Stomach (tissue), 4 donors: ENCODE measurements at regions not wholly inside any gene's neighbourhood (a gene's known extent, or its start where the extent isn't known, plus 50 kb on each side); places are given as distances from the start of the nearest gene placed in this dataset.

ENCODE experiments used
- EP300 ChIP-seq: sonication (generic); formaldehyde crosslinking; IDR thresholded peaks from one replicate; pipeline ENCODE4 v1.6.1; 2017; ENCODE audit warnings: antibody characterized with exemption
- POLR2A ChIP-seq, 4 donors: fragments of 450-650 bp; IDR thresholded peaks; one replicate each; pipeline ENCODE4 v1.6.1; 2016; ENCODE audit warnings: antibody characterized with exemption in 4 of 4, control low read depth in 2 of 4, mild to moderate bottlenecking in 1 of 4, moderate library complexity in 1 of 4
- POLR2AphosphoS5 ChIP-seq, 3 donors: sonication (generic); formaldehyde crosslinking; IDR thresholded peaks; one replicate each; pipeline ENCODE4 v1.6.1; 2016; ENCODE audit warnings: antibody characterized with exemption in 3 of 3
- TF ChIP-seq, protein P1 (sequence below), 7 experiments: fragments of 450-650 bp in 4 of 7; fragments of 200-600 bp in 3 of 7; sonication (generic) in 3 of 7; IDR thresholded peaks; one replicate each; pipeline ENCODE4 v1.5.1; 2016 to 2019; ENCODE audit warnings: antibody characterized with exemption in 7 of 7, control low read depth in 2 of 7, mild to moderate bottlenecking in 1 of 7

DNA sequence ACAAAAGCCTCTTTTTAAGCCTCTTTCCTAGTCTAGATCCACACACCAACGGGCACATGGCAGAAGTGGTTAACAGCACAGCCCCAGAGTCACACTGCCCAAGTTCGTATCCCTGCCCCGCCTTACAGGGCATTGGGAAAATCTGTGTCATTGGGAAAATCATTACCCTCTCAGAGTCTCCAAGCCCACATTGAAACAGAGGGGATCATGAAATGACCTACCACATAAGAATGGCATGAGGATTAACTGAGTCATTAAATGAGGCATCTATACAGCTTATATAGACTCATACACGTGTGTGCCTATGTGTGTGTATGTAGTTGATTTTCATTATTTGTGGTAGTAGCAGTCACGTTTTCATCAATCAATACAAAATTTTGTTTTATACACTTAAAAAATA is 469.0 kb upstream of the POU3F3 start:
- no peak for TF ChIP-seq POLR2AphosphoS5 (IDR thresholded peaks at IDR 0.05)
- TF ChIP-seq, protein P1, sequence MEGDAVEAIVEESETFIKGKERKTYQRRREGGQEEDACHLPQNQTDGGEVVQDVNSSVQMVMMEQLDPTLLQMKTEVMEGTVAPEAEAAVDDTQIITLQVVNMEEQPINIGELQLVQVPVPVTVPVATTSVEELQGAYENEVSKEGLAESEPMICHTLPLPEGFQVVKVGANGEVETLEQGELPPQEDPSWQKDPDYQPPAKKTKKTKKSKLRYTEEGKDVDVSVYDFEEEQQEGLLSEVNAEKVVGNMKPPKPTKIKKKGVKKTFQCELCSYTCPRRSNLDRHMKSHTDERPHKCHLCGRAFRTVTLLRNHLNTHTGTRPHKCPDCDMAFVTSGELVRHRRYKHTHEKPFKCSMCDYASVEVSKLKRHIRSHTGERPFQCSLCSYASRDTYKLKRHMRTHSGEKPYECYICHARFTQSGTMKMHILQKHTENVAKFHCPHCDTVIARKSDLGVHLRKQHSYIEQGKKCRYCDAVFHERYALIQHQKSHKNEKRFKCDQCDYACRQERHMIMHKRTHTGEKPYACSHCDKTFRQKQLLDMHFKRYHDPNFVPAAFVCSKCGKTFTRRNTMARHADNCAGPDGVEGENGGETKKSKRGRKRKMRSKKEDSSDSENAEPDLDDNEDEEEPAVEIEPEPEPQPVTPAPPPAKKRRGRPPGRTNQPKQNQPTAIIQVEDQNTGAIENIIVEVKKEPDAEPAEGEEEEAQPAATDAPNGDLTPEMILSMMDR (IDR thresholded peaks at IDR 0.05), result no peak
- TF ChIP-seq POLR2A (IDR thresholded peaks at IDR 0.05), result no peak
- TF ChIP-seq EP300, result no peak
